Upper lobe of left lung (tissue), 4 donors: ENCODE measurements at regions not wholly inside any gene's neighbourhood (a gene's known extent, or its start where the extent isn't known, plus 50 kb on each side); places are given as distances from the start of the nearest gene placed in this dataset.

Source experiments
- POLR2AphosphoS5 ChIP-seq, 2 donors: sonication (generic); formaldehyde crosslinking; IDR thresholded peaks; one replicate each; pipeline ENCODE4 v1.5.1; 2017; ENCODE audit warnings: antibody characterized with exemption in 2 of 2
- TF ChIP-seq, protein P1 (sequence below), 6 experiments: fragments of 450-650 bp in 4 of 6; fragments of 200-600 bp in 2 of 6; sonication (generic) in 2 of 6; IDR thresholded peaks; one replicate each; pipeline ENCODE4 v1.5.1; 2016 to 2019; ENCODE audit warnings: antibody characterized with exemption in 6 of 6

- TF ChIP-seq, protein P1, sequence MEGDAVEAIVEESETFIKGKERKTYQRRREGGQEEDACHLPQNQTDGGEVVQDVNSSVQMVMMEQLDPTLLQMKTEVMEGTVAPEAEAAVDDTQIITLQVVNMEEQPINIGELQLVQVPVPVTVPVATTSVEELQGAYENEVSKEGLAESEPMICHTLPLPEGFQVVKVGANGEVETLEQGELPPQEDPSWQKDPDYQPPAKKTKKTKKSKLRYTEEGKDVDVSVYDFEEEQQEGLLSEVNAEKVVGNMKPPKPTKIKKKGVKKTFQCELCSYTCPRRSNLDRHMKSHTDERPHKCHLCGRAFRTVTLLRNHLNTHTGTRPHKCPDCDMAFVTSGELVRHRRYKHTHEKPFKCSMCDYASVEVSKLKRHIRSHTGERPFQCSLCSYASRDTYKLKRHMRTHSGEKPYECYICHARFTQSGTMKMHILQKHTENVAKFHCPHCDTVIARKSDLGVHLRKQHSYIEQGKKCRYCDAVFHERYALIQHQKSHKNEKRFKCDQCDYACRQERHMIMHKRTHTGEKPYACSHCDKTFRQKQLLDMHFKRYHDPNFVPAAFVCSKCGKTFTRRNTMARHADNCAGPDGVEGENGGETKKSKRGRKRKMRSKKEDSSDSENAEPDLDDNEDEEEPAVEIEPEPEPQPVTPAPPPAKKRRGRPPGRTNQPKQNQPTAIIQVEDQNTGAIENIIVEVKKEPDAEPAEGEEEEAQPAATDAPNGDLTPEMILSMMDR (IDR thresholded peaks at IDR 0.05), result no peak
- no peak for TF ChIP-seq POLR2AphosphoS5 (IDR thresholded peaks at IDR 0.05)
Observed at GRCh38 chr1:96979304-96980268, 258.0 kb downstream of the PTBP2 start.
